Superior temporal gyrus (tissue), 1 donor: ENCODE measurements at regions not wholly inside any gene's neighbourhood (a gene's known extent, or its start where the extent isn't known, plus 50 kb on each side); places are given as distances from the start of the nearest gene placed in this dataset.
"Not testable (repeated sequence)": the region's sequence is repeated elsewhere in the genome, so short reads cannot be mapped to it uniquely, and the experiment has no call there.

ENCODE experiments used
- DNase-seq: peaks from one replicate; pipeline ENCODE4 v3.0.0-alpha.2; 2016; ENCODE audit errors: extremely low spot score

- no peak for DNase-seq
Measured at GRCh38 chr3:105979961-105980360, 111.1 kb upstream of the CBLB start.

GRCh38 chr3:105982207-105982606, 113.4 kb upstream of the CBLB start:
- no peak for DNase-seq

GRCh38 chr3:105984837-105985236, 116.0 kb upstream of the CBLB start:
- no peak for DNase-seq

GRCh38 chr3:105986343-105986742, 117.5 kb upstream of the CBLB start:
- DNase-seq: not testable (repeated sequence)

- DNase-seq: no peak
Measured at GRCh38 chr3:105987809-105988208, 119.0 kb upstream of the CBLB start.

- no peak for DNase-seq
Measured at GRCh38 chr3:105988540-105989212, 119.9 kb upstream of the CBLB start.

- no peak for DNase-seq
Measured at GRCh38 chr3:105996781-105997180, 128.0 kb upstream of the CBLB start.

GRCh38 chr3:105997466-105997799, 128.6 kb upstream of the CBLB start:
- DNase-seq: no peak

GRCh38 chr3:105997800-105998526, 129.2 kb upstream of the CBLB start:
- DNase-seq: no peak

- DNase-seq: no peak
Measured at GRCh38 chr3:105999856-106000255, 131.0 kb upstream of the CBLB start.

GRCh38 chr3:106001923-106002322, 133.1 kb upstream of the CBLB start:
- DNase-seq: no peak

- DNase-seq: no peak
Measured at GRCh38 chr3:106004137-106004681, 135.4 kb upstream of the CBLB start.

GRCh38 chr3:106004826-106005225, 136.0 kb upstream of the CBLB start:
- DNase-seq: no peak

GRCh38 chr3:106006001-106006400, 137.2 kb upstream of the CBLB start:
- DNase-seq: no peak

- DNase-seq: no peak
Measured at GRCh38 chr3:106006571-106006970, 137.8 kb upstream of the CBLB start.

GRCh38 chr3:106007512-106007911, 138.7 kb upstream of the CBLB start:
- DNase-seq: no peak

GRCh38 chr3:106008766-106009165, 140.0 kb upstream of the CBLB start:
- DNase-seq: no peak

- DNase-seq: no peak
Measured at GRCh38 chr3:106010829-106011228, 142.0 kb upstream of the CBLB start.

- DNase-seq: no peak
Measured at GRCh38 chr3:106013971-106014370, 145.2 kb upstream of the CBLB start.

- DNase-seq: no peak
Measured at GRCh38 chr3:106014518-106014917, 145.7 kb upstream of the CBLB start.

GRCh38 chr3:106014971-106015370, 146.2 kb upstream of the CBLB start:
- no peak for DNase-seq

- no peak for DNase-seq
Measured at GRCh38 chr3:106018102-106018501, 149.3 kb upstream of the CBLB start.

GRCh38 chr3:106018929-106019550, 150.2 kb upstream of the CBLB start:
- no peak for DNase-seq
